ENCODE measurements at regions not wholly inside any gene's neighbourhood (a gene's known extent, or its start where the extent isn't known, plus 50 kb on each side); places are given as distances from the start of the nearest gene placed in this dataset.

- Mint-ChIP-seq H3K27me3 (ENCODE audit: low read depth) (no peaks in the 10 kb centered on the region), H3K27ac (ENCODE audit: unreplicated experiment) (no peak overlapping the region), H3K4me3 (no peak overlapping the region), H3K36me3 (ENCODE audit: low read depth) (no peaks in the 10 kb centered on the region), H3K4me1 (no peaks in the 10 kb centered on the region), H3K9me3 (no peaks in the 10 kb centered on the region)
- TF ChIP-seq CTCF (conservative IDR thresholded peaks at IDR 0.05), result no peak
- DNase-seq (ENCODE audit: low read depth, low spot score), result no peak
Observed at GRCh38 chr11:29317694-29318093, 699.1 kb downstream of the KCNA4 start.

DNA sequence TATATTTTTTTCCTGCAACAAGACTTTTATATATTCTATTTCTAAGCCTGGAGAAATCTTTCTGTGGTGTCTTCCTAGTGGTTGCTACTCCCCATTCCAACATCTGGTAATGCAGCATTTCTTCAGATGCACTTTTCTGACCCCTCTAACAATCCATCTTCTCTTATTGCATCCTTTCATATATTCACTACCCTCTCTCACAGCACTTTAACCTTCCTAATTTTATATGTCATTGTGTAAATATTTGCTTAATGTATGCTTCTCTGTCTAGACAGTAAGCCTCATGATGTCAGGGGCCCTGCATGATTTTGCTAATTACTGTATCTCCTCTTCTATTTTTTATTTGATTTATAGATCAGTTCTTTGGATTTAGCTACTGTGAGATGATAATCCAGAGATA is 701.6 kb downstream of the KCNA4 start:
- Mint-ChIP-seq H3K27ac (ENCODE audit: unreplicated experiment) (no peak overlapping the region), H3K4me3 (no peak overlapping the region), H3K36me3 (ENCODE audit: low read depth) (no peaks in the 10 kb centered on the region), H3K27me3 (ENCODE audit: low read depth) (no peaks in the 10 kb centered on the region), H3K9me3 (no peaks in the 10 kb centered on the region), H3K4me1 (no peaks in the 10 kb centered on the region)
- DNase-seq (ENCODE audit: low read depth, low spot score), result no peak
- no peak for TF ChIP-seq CTCF (conservative IDR thresholded peaks at IDR 0.05)

DNA sequence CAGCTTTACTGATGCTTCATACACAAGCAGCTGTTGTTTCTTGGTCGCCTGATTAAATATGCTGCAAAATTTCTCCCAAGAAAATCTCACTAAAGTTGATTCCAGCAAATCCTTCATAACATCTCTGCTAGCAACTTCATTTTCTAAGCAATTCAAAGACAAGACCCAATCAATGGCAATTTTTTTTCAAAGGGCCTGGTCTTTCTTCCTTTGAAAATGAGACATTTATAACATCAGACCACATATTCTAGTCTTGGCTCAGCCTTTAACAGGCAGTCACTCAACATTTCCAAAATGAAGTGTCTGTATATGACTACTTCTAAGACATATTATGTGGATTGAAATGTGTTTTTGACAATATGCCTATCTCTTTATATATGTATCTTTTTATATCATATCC is 702.6 kb downstream of the KCNA4 start:
- no peak for TF ChIP-seq CTCF (conservative IDR thresholded peaks at IDR 0.05)
- Mint-ChIP-seq H3K36me3 (ENCODE audit: low read depth) (no peaks in the 10 kb centered on the region), H3K9me3 (no peaks in the 10 kb centered on the region), H3K27me3 (ENCODE audit: low read depth) (no peaks in the 10 kb centered on the region), H3K27ac (ENCODE audit: unreplicated experiment) (no peak overlapping the region), H3K4me1 (no peaks in the 10 kb centered on the region), H3K4me3 (no peak overlapping the region)
- DNase-seq (ENCODE audit: low read depth, low spot score), result no peak

DNA sequence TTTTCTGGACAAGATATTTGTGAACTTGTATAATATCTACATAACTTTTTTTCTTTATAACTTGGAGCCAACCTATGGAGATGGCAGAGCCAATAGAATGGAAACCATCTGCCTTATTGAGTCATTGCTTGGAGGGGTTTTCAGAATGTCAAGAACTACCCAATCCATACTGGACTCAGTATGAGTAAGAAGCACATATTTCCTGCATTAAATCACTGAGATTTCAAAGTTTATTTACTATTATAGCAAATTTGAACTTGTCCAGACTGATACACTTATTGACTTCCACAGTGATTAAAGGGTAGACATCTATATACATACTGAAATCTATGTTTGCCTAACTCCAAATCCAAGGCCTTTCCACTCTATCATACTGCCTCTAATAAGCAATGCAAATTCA is 704.0 kb downstream of the KCNA4 start:
- Mint-ChIP-seq H3K27ac (ENCODE audit: unreplicated experiment) (no peak overlapping the region), H3K4me1 (no peaks in the 10 kb centered on the region), H3K4me3 (no peak overlapping the region), H3K36me3 (ENCODE audit: low read depth) (no peaks in the 10 kb centered on the region), H3K9me3 (no peaks in the 10 kb centered on the region), H3K27me3 (ENCODE audit: low read depth) (no peaks in the 10 kb centered on the region)
- no peak for DNase-seq (ENCODE audit: low read depth, low spot score)
- no peak for TF ChIP-seq CTCF (conservative IDR thresholded peaks at IDR 0.05)

- Mint-ChIP-seq H3K36me3 (ENCODE audit: low read depth) (no peaks in the 10 kb centered on the region), H3K27ac (ENCODE audit: unreplicated experiment) (no peak overlapping the region)
Observed at GRCh38 chr11:29310725-29311342, 706.0 kb downstream of the KCNA4 start.

More at GRCh38 chr11:29310725-29311342, 706.0 kb downstream of the KCNA4 start:
- no peaks in the 10 kb centered on the region for H3K27me3 Mint-ChIP-seq (ENCODE audit: low read depth)
- peaks cover 5% of the 10 kb centered on the region for H3K4me1 Mint-ChIP-seq
- no peak for TF ChIP-seq CTCF (conservative IDR thresholded peaks at IDR 0.05)
- DNase-seq (ENCODE audit: low read depth, low spot score), result no peak
- no peak overlapping the region for H3K4me3 Mint-ChIP-seq
- no peaks in the 10 kb centered on the region for H3K9me3 Mint-ChIP-seq
